ENCODE measurements at regions not wholly inside any gene's neighbourhood (a gene's known extent, or its start where the extent isn't known, plus 50 kb on each side); places are given as distances from the start of the nearest gene placed in this dataset.

GRCh38 chr13:90533866-90534265, 813.6 kb upstream of the MIR17HG start:
- peak; percentile 13 for DNase-seq (ENCODE audit: low spot score)

GRCh38 chr13:90534617-90535370, 812.7 kb upstream of the MIR17HG start:
- DNase-seq (ENCODE audit: low spot score) = no peak

GRCh38 chr13:90535421-90535820, 812.1 kb upstream of the MIR17HG start:
- DNase-seq (ENCODE audit: low spot score) = no peak

GRCh38 chr13:90538063-90538462, 809.4 kb upstream of the MIR17HG start:
- DNase-seq (ENCODE audit: low spot score) = no peak

- no peak for DNase-seq (ENCODE audit: low spot score)
Observed at GRCh38 chr13:90541346-90541745, 806.1 kb upstream of the MIR17HG start.

GRCh38 chr13:90542959-90543505, 804.5 kb upstream of the MIR17HG start:
- no peak for DNase-seq (ENCODE audit: low spot score)

- no peak for DNase-seq (ENCODE audit: low spot score)
Observed at GRCh38 chr13:90545070-90545840, 802.2 kb upstream of the MIR17HG start.

GRCh38 chr13:90547272-90547790, 800.2 kb upstream of the MIR17HG start:
- DNase-seq (ENCODE audit: low spot score) = no peak

GRCh38 chr13:90551253-90551652, 796.2 kb upstream of the MIR17HG start:
- no peak for DNase-seq (ENCODE audit: low spot score)

- no peak for DNase-seq (ENCODE audit: low spot score)
Observed at GRCh38 chr13:90552702-90553101, 794.8 kb upstream of the MIR17HG start.

- no peak for DNase-seq (ENCODE audit: low spot score)
Observed at GRCh38 chr13:90553159-90553558, 794.3 kb upstream of the MIR17HG start.

- no peak for DNase-seq (ENCODE audit: low spot score)
Observed at GRCh38 chr13:90557626-90558025, 789.9 kb upstream of the MIR17HG start.

GRCh38 chr13:90562443-90562842, 785.0 kb upstream of the MIR17HG start:
- no peak for DNase-seq (ENCODE audit: low spot score)

GRCh38 chr13:90564096-90564495, 783.4 kb upstream of the MIR17HG start:
- DNase-seq (ENCODE audit: low spot score) = no peak

GRCh38 chr13:90564566-90564965, 782.9 kb upstream of the MIR17HG start:
- no peak for DNase-seq (ENCODE audit: low spot score)

- no peak for DNase-seq (ENCODE audit: low spot score)
Observed at GRCh38 chr13:90565985-90566713, 781.3 kb upstream of the MIR17HG start.

- DNase-seq (ENCODE audit: low spot score) = no peak
Observed at GRCh38 chr13:90568165-90568564, 779.3 kb upstream of the MIR17HG start.

- DNase-seq (ENCODE audit: low spot score) = no peak
Observed at GRCh38 chr13:90576067-90576466, 771.4 kb upstream of the MIR17HG start.

GRCh38 chr13:90577726-90578125, 769.8 kb upstream of the MIR17HG start:
- no peak for DNase-seq (ENCODE audit: low spot score)

GRCh38 chr13:90585392-90585791, 762.1 kb upstream of the MIR17HG start:
- DNase-seq (ENCODE audit: low spot score) = no peak

GRCh38 chr13:90591260-90591926, 756.1 kb upstream of the MIR17HG start:
- no peak for DNase-seq (ENCODE audit: low spot score)

GRCh38 chr13:90591927-90592268, 755.6 kb upstream of the MIR17HG start:
- no peak for DNase-seq (ENCODE audit: low spot score)
